Fibroblast of villous mesenchyme (primary cell): ENCODE measurements at regions not wholly inside any gene's neighbourhood (a gene's known extent, or its start where the extent isn't known, plus 50 kb on each side); places are given as distances from the start of the nearest gene placed in this dataset.

Source experiments
- DNase-seq: peaks from one replicate; pipeline ENCODE4 v3.0.0-alpha.2; 2010; ENCODE audit warnings: low read depth
- H3K4me3 ChIP-seq: 2 replicates; pipeline ENCODE4 v1.5.1; 2011; ENCODE audit warnings: low read depth, mild to moderate bottlenecking, low read length
- TF ChIP-seq, protein P1 (sequence below): IDR thresholded peaks from 2 replicates; pipeline ENCODE4 v1.5.1; 2012; ENCODE audit warnings: low read depth, mild to moderate bottlenecking, low read length; ENCODE audit not compliant: insufficient read depth

DNA sequence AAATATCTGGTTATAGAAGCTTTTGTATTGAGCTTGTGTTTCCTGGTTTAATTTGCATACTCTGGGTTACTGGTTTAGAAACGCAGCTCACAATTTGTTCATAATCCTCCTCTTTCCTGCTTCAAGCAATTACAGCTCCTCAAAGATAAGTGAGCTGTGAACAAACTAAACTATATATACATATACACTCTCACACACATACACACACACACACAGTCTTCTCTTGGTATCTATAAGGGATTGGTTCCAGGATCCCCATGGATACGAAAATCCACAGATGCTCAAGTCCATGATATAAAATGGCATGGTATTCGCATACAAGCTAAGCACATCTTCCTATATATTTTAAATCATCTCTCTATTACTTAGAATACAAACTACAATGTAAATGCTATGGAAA, 510.9 kb upstream of the CDH18 start:
- DNase-seq, result no peak
- no peak overlapping the region for H3K4me3 ChIP-seq
- TF ChIP-seq, protein P1, sequence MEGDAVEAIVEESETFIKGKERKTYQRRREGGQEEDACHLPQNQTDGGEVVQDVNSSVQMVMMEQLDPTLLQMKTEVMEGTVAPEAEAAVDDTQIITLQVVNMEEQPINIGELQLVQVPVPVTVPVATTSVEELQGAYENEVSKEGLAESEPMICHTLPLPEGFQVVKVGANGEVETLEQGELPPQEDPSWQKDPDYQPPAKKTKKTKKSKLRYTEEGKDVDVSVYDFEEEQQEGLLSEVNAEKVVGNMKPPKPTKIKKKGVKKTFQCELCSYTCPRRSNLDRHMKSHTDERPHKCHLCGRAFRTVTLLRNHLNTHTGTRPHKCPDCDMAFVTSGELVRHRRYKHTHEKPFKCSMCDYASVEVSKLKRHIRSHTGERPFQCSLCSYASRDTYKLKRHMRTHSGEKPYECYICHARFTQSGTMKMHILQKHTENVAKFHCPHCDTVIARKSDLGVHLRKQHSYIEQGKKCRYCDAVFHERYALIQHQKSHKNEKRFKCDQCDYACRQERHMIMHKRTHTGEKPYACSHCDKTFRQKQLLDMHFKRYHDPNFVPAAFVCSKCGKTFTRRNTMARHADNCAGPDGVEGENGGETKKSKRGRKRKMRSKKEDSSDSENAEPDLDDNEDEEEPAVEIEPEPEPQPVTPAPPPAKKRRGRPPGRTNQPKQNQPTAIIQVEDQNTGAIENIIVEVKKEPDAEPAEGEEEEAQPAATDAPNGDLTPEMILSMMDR, result no peak

DNA sequence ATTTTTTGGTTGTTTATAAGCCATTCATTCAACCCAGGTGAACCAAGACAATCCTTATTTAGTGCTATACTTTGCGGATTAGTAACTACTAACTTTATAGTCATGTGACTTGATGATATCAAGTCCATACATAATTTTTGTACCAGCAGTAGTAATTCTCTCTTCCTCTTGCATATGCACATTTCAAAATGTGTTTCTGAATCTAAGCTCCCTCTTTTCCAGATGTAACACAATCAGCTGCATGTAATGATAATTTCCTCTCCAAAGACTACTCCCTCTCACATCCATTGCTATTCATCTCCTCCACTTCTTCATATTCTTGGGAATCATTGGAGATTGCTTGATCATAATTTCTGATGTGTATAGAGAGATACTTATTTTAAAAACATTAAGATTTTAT, 510.1 kb upstream of the CDH18 start:
- no peak overlapping the region for H3K4me3 ChIP-seq
- no peak for DNase-seq
- TF ChIP-seq, protein P1, result no peak

DNA sequence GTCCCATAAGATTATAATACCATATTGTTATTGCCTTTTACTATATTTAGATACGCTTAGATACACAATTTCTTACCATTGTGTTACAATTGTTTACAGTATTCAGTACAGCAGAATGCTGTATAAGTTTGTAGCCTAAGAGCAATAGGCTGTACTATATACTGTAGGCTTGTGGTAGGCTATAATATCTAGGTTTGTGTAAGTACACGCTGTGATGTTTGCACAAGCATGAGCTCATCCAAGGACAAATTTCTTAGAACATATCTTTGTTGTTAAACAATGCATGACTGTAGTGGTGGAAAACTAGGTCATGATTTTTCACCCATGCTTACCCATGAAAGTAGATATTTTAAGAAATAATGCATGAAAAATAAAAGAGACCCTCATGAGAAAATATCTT, 509.4 kb upstream of the CDH18 start:
- TF ChIP-seq, protein P1, result no peak
- DNase-seq, result no peak
- H3K4me3 ChIP-seq, result no peak overlapping the region

DNA sequence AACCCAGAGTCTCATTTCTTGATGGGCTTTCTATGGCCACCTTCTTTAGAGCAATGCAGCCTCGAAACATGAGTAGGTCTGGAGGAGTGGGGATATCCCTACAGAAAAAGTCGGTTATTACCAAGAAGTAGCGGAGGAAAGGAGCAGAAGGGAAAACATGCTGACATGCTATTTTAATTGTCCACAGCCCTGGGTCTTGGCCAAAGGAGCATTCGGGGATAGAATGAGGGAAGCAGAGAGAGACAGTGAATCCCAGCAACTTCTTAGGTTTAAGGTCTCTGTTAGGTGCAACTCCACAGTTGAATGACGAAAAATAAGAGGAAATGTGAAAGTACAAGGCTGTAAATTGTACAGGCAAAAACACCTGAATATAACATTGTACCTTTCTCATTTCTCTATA, 506.7 kb upstream of the CDH18 start:
- no peak for DNase-seq
- TF ChIP-seq, protein P1, result no peak
- no peak overlapping the region for H3K4me3 ChIP-seq

DNA sequence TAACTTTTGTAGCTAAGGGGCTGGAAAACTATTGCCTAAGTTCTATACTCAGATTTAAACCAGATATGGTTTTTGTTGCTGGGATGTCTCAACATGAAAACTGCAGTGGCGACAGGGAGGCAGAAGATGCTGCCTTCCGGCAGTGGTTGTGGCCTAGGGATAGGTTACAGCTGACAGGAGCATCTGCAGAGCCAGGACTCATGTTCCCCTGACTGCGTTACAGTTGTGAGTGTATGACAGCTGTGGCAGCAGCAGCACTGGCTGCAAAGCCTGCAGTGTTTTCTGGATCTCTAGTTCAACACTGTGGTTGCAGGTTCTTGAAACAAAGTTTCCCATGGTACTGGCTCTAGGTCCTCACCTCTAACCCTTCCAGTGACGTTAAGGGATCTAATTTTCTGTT, 498.8 kb upstream of the CDH18 start:
- no peak for DNase-seq
- no peak overlapping the region for H3K4me3 ChIP-seq
- TF ChIP-seq, protein P1, result no peak

DNA sequence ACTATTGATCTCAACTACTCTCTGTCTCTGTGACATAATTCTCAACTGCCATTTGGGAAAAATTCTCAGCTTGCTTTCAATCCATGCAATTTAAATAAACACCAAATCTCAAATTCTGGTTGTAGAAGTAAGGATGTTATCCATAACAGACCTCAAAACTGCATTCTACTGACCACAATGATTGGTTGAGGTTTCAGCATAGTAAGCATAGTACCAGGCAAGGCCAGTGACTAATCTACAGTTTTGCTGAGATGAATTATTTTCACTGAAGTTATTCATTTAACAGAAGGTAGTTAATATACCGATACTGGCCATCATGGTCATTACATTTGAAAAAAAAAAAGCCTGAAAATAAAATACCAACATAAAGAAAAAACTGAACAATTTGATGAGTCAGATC, 488.0 kb upstream of the CDH18 start:
- TF ChIP-seq, protein P1, result no peak
- no peak for DNase-seq

DNA sequence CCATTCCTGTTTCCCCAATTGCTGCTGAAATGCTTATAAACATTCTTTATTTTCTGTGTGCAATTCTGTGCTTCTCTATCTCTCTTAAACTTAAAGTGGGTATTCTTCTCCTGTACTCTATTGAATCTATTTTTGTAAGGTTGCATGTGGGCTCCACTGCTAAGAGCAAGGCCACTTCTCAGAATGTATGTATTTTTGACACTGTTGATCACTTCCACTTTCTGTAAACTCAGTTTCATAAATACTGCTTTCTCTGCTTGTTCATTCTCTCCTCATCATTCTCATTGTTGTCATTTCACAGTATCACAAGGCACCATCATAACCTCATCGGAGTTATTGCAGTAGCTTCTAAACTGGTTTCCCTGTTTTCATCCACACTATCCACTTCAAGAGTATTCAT, 483.0 kb upstream of the CDH18 start:
- no peak for DNase-seq
- no peak overlapping the region for H3K4me3 ChIP-seq
- TF ChIP-seq, protein P1, result no peak

More for the DNA sequence above, 488.0 kb upstream of the CDH18 start:
- no peak overlapping the region for H3K4me3 ChIP-seq
